Loucy (cell line): ENCODE measurements at regions not wholly inside any gene's neighbourhood (a gene's known extent, or its start where the extent isn't known, plus 50 kb on each side); places are given as distances from the start of the nearest gene placed in this dataset.

Experiments
- H2AFZ ChIP-seq: fragments of 200-600 bp; sonication (generic); 2 replicates; pipeline ENCODE4 v1.6.0; 2016; ENCODE audit warnings: antibody characterized with exemption, mild to moderate bottlenecking, low read length, moderate library complexity
- H3F3A ChIP-seq: fragments of 200-600 bp; 2 replicates; pipeline ENCODE4 v1.6.0; 2016; ENCODE audit warnings: antibody characterized with exemption, low read depth, mild to moderate bottlenecking
- H3K27me3 ChIP-seq: fragments of 200-600 bp; sonication (generic); 2 replicates; pipeline ENCODE4 v1.6.1; 2014; ENCODE audit warnings: low read length, mild to moderate bottlenecking; ENCODE audit not compliant: insufficient read depth, poor library complexity, severe bottlenecking
- H3K36me3 ChIP-seq: fragments of 200-600 bp; sonication (generic); 2 replicates; pipeline ENCODE4 v1.6.1; 2016; ENCODE audit warnings: low read length; ENCODE audit not compliant: insufficient read depth
- H3K4me1 ChIP-seq: fragments of 200-600 bp; sonication (generic); 2 replicates; pipeline ENCODE4 v1.5.1; 2014; ENCODE audit warnings: low read length, mild to moderate bottlenecking; ENCODE audit not compliant: insufficient read depth, poor library complexity, severe bottlenecking
- H3K4me2 ChIP-seq: fragments of 200-600 bp; sonication (generic); 2 replicates; pipeline ENCODE4 v1.6.0; 2014; ENCODE audit warnings: antibody characterized with exemption, low read length, low read depth, mild to moderate bottlenecking; ENCODE audit not compliant: poor library complexity, severe bottlenecking
- H3K4me3 ChIP-seq: fragments of 200-600 bp; sonication (generic); 2 replicates; pipeline ENCODE4 v1.5.1; 2014; ENCODE audit warnings: low read length, mild to moderate bottlenecking, mixed read lengths; ENCODE audit not compliant: poor library complexity, severe bottlenecking
- H3K79me2 ChIP-seq: fragments of 200-600 bp; sonication (generic); 2 replicates; pipeline ENCODE4 v1.6.1; 2014; ENCODE audit warnings: low read length; ENCODE audit not compliant: insufficient read depth
- H3K9ac ChIP-seq: fragments of 200-600 bp; sonication (generic); 2 replicates; pipeline ENCODE4 v1.6.0; 2014; ENCODE audit warnings: mild to moderate bottlenecking, low read depth, low read length, moderate library complexity; ENCODE audit not compliant: poor library complexity, severe bottlenecking
- H3K9me2 ChIP-seq: fragments of 200-600 bp; sonication (generic); replicated peaks from 2 replicates; pipeline ENCODE4 v1.6.1; 2016; ENCODE audit warnings: low read depth, low read length, mixed read lengths
- H3K9me3 ChIP-seq: fragments of 200-600 bp; sonication (generic); 2 replicates; pipeline ENCODE4 v1.6.1; 2014; ENCODE audit warnings: mild to moderate bottlenecking, antibody characterized with exemption, low read length, low read depth; ENCODE audit not compliant: insufficient read depth
- H4K20me1 ChIP-seq: fragments of 200-600 bp; sonication (generic); 2 replicates; pipeline ENCODE4 v1.6.0; 2014; ENCODE audit warnings: antibody characterized with exemption, low read length, mild to moderate bottlenecking; ENCODE audit not compliant: insufficient read depth, poor library complexity, severe bottlenecking
- EZH2phosphoT487 ChIP-seq: fragments of 200-600 bp; IDR thresholded peaks from 2 replicates; pipeline ENCODE4 v1.6.1; 2018; ENCODE audit warnings: antibody characterized with exemption, mild to moderate bottlenecking, moderate library complexity, borderline replicate concordance
- TF ChIP-seq, protein P1 (sequence below): fragments of 200-600 bp; sonication (generic); conservative IDR thresholded peaks from 2 replicates; pipeline ENCODE4 v1.5.1; 2014; ENCODE audit warnings: mild to moderate bottlenecking, antibody characterized with exemption, low read length

- Histone ChIP-seq H3K79me2 (no peaks in the 10 kb centered on the region), H3K9me3 (no peaks in the 10 kb centered on the region), H3K36me3 (no peaks in the 10 kb centered on the region), H2AFZ (no peak overlapping the region), H3K27me3 (no peaks in the 10 kb centered on the region), H3F3A (no peaks in the 10 kb centered on the region), H3K9me2 (no peaks in the 10 kb centered on the region), H3K4me2 (no peak overlapping the region), H3K4me1 (no peaks in the 10 kb centered on the region), H3K4me3 (no peak overlapping the region), H4K20me1 (no peaks in the 10 kb centered on the region), H3K9ac (no peak overlapping the region)
- TF ChIP-seq, protein P1, sequence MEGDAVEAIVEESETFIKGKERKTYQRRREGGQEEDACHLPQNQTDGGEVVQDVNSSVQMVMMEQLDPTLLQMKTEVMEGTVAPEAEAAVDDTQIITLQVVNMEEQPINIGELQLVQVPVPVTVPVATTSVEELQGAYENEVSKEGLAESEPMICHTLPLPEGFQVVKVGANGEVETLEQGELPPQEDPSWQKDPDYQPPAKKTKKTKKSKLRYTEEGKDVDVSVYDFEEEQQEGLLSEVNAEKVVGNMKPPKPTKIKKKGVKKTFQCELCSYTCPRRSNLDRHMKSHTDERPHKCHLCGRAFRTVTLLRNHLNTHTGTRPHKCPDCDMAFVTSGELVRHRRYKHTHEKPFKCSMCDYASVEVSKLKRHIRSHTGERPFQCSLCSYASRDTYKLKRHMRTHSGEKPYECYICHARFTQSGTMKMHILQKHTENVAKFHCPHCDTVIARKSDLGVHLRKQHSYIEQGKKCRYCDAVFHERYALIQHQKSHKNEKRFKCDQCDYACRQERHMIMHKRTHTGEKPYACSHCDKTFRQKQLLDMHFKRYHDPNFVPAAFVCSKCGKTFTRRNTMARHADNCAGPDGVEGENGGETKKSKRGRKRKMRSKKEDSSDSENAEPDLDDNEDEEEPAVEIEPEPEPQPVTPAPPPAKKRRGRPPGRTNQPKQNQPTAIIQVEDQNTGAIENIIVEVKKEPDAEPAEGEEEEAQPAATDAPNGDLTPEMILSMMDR: peak; percentile 65
- TF ChIP-seq EZH2phosphoT487: no peak
Measured at GRCh38 chr14:59123975-59124374, 64.5 kb upstream of the DAAM1 start.

- Histone ChIP-seq H3F3A (no peaks in the 10 kb centered on the region), H4K20me1 (no peaks in the 10 kb centered on the region), H3K9ac (no peak overlapping the region), H3K4me3 (no peak overlapping the region), H3K9me2 (no peaks in the 10 kb centered on the region), H3K4me1 (no peaks in the 10 kb centered on the region), H3K9me3 (no peaks in the 10 kb centered on the region), H3K79me2 (no peaks in the 10 kb centered on the region), H3K36me3 (no peaks in the 10 kb centered on the region), H3K27me3 (no peaks in the 10 kb centered on the region), H2AFZ (no peak overlapping the region), H3K4me2 (no peak overlapping the region)
- no peak for TF ChIP-seq EZH2phosphoT487
- TF ChIP-seq, protein P1: no peak
Measured at GRCh38 chr14:59125156-59125555, 63.3 kb upstream of the DAAM1 start.

- Histone ChIP-seq H3K9me3 (no peaks in the 10 kb centered on the region), H3K4me1 (no peaks in the 10 kb centered on the region), H3K36me3 (no peaks in the 10 kb centered on the region), H3K9ac (no peak overlapping the region), H4K20me1 (no peaks in the 10 kb centered on the region), H3K9me2 (no peaks in the 10 kb centered on the region), H2AFZ (0 out of 2 replicates have a peak overlapping the region, but pooled peaks have one; percentile 49), H3F3A (no peaks in the 10 kb centered on the region), H3K4me2 (no peak overlapping the region), H3K4me3 (no peak overlapping the region), H3K79me2 (no peaks in the 10 kb centered on the region), H3K27me3 (no peaks in the 10 kb centered on the region)
- TF ChIP-seq, protein P1: peak; percentile 87
- TF ChIP-seq EZH2phosphoT487: no peak
Measured at GRCh38 chr14:59126714-59127436, 61.6 kb upstream of the DAAM1 start.
